ENCODE measurements at regions not wholly inside any gene's neighbourhood (a gene's known extent, or its start where the extent isn't known, plus 50 kb on each side); places are given as distances from the start of the nearest gene placed in this dataset.

DNA sequence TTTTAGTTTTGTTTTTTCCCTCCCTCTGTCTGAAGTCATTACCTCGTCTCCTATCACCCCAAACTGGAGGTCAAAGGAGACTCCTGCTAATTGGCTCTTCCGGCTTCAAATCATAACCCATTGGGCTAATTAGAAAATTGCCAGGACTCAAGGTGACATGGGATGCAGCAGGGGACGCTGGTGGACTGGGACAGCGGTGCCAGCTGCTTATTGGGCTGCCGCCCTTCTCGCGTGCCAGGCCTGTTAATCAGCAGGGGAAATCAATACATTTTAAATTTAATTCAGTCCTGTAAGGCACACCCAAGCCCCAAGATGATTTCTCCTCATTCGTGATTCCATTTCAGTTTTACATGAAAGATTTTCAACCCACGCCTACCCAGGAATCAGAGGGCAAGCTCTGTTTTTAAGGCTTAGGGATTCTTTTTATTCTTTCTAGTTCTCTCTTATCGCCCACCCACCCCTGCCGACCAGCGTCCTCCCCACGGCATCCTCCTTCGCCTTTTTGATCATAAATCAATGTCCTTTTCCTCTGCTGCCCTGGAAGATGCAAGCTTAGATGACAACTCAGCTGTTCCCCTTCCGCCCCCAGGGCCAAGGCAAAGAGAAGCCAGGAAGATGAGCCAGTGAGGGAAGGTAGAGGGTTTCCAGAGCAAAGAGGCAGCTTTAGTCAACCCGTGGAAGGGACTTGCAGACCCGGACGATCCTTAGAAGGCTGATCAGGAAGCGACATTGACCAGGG is 329.6 kb downstream of the UACA start:
- intact Hi-C loops (cut with micrococcal nuclease), result no loop called here

DNA sequence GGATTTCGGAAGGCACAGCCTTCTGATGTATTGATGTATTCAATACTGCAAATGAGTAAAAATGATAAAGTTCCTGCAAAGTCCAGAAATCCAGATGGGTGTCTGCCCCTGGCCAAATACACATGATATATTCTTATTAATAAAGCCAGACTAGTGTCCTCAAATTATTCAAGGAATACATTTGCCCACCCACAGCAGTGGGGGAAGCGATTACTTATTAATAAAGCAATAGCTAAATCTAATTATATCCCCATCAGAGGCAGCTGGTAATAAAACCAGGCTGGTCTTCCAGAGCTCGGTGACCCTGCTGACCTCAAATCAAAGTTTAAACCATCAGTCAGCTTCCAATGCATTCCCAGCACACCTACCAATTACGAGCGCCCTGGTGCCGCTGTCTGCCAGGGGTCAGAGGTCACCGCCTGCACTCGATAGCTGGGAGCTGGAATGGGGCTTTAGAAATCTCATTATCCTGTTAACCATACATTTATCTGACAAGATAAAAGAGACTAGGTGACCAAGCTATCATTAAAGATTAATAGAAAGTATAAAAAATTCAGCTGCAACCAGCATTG is 330.3 kb downstream of the UACA start:
- intact Hi-C loops (cut with micrococcal nuclease), result no loop called here

DNA sequence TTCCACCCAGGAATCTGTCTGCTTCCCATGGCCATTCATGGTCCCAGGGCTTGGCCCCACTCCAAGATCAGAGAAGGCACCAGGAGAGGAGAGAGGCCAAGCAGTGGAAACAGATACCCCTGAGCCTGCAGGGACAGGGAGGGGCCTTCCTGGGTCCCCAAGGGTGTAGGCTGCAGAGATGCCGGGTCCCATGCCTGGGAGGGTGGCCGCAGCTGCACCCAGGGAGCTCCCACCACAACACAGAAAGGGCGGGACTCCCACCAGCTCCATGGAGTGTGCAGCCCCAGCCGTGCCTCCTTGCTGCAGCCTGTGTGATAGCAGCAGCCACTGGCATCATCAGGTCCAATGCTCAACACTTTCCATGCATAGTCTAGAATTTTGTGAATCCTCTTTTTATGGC is 331.5 kb downstream of the UACA start:
- intact Hi-C loops (cut with micrococcal nuclease), result no loop called here

DNA sequence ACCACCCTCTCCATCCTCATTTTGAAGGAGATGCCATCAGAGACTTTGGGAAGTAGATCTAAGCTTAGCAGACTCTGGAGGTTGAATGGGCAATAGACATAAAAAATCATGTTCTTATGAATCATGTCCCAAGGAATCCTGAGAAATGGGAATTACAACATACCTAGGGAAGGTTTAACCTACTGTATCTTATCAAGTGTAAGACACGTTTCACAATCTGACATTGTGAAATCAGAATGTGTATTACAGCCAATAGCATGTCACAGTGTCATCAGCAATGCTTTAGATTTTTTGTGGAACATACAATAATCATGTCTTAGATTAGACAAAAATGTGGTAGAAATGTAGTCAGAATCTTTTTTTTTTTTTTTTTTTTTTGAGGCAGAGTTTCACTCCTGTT is 332.4 kb upstream of the TLE3 start:
- intact Hi-C loops (cut with micrococcal nuclease), result no loop called here

DNA sequence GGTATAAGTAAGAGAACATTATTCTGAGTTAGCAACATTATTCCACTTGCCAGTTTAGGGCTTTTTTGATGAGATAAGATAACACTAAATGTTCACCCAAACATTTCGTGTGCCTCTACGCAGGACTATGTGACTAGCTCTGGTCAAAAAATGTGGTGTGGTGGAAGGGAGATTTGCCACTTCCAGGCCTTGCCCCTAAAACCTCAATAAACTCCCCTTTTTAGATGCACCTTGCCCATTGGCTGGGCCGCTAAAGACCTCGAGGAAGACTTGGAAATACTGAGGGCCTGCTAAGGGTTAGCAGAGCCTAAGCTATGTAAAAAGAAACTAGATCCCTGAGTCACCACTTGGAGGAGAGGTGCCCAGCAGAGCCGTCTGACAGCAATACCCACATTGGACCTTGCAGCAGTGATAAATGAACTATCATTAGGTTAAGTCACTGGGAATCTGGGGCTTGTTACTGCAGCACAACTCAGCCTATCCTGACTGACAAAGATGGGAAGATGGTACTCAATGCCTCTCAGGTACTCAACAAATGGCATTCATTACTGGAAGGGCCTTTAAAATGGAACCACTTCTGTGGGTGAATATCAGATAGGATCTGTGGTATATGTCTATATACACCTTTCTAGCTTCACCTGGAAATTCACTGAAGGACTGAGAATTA is 331.5 kb upstream of the TLE3 start:
- intact Hi-C loops (cut with micrococcal nuclease), result no loop called here

DNA sequence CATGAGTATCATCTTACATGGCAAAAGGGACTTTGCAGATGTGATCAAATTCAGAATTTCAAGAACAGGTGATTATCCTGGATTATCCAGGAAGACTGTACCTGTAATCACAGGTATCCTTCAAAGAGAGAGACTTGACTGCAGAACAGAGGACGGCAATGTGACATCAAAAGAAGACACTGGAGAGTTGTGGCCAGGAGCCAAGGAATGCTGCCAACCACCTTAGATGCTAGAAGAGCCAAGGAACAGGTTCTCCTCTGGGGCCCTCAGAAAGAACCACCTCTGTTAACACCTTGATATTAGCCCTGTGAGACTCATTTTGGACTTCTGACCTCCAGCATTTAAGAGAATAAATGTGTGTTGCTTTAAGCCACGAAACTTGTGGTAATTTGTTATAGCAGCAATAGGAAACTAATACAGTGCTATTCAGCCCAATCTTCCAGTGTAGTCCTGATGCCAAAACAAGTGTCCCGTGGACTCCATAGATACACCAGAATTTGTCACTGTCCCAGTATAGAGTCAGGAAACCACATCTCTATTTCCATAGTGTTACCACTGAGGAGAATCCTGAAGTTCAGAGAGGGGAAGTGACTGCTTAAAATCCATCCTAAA is 330.6 kb upstream of the TLE3 start:
- intact Hi-C loops (cut with micrococcal nuclease), result no loop called here

DNA sequence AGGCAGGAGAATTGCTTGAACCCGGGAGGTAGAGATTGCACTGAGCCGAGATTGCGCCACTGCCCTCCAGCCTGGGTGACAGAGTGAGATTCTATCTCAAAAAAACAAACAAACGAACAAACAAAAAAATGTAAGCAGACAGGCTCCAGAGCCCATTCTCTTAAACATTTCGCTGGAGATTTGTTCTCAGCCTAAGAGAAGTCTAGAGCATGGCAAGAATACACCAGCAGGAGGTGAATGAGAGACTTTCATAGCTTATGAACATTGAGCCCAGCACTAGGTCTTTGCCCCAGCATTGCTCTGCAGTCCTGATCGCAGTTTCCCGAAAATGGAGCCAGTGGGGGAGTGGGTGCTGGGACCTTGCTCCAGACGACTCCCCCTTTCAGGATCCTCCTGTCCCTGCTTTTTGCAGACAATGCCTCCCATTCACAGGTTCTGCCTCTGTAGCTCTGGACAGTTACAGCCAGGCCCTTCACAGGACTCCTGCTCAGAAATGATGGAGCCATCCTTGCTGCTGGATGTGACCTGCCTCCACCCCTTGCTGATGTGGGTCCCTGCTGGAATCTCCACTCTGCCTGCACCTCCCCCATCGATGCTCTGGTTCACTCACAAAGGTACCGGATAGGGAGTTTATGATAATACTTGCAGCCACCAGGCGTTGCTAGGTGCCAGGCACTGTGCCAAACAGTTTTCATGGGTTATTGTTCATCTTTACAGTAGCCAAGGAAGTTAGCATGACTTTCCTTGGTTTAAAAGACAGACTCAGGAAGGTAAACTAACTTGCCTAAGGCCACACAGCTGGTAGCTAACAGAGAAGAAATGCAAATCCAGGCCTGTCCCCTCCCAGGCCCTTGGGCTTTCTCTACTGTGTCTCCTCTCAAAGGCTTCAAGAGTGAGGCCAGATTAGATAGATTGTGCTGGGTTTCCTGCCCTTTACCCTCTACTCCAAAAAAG is 329.7 kb upstream of the TLE3 start:
- intact Hi-C loops (cut with micrococcal nuclease), result no loop called here

DNA sequence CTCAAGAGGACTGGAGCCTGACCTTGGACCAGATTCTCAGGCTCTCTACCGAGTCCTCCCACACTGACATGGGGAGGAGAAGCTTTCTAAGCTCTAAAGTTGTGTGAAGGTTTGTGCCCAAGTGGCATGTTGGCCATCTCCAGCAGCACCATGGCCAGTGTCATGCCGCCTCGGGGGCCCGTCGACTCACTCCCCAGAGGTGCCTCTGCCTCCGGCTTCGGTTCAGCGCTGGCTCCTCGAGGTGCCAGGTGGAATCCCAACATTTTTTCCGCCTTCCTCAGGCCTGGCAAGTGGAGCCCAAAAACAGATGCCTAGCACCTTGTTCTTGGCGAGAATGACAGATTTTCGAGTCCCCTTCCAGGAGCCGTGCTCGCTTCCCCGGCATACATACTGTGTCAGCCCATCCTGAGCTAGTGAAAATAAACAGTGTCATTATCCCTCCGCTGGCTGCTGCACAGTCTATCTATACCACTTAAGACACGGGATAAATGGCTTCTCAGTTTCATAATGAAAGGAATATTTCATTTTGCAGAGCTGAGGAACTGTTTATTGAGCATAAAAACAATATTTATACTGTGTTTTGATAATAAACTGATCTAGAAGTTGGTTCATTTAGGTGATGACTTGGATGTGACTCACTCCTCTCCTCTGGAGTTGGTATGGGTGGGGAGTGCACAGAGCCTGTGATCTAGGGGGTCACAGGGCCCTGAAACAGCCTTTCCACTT is 328.5 kb upstream of the TLE3 start:
- intact Hi-C loops (cut with micrococcal nuclease), result no loop called here

DNA sequence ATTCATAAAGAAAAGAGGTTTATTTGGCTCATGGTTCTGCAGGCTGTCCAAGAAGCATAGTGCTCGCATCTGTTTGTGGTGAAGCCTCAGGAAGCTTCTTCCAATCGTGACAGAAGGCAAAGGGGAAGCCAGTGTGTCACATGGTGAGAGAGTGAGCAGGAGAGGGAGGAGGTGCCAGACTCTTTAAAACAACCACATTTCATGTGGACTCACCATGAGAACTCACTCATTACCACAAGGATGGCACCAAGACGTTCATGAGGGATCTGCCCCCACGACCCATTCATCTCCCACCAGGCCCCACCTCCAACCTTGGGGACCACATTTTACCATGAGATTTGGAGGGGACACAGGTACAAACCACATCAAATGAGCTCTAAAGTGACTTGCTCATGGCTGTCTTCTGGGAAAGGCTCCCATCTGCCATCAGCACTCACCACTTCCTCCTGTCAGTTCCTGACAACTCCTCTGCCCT is 327.3 kb upstream of the TLE3 start:
- intact Hi-C loops (cut with micrococcal nuclease), result no loop called here

DNA sequence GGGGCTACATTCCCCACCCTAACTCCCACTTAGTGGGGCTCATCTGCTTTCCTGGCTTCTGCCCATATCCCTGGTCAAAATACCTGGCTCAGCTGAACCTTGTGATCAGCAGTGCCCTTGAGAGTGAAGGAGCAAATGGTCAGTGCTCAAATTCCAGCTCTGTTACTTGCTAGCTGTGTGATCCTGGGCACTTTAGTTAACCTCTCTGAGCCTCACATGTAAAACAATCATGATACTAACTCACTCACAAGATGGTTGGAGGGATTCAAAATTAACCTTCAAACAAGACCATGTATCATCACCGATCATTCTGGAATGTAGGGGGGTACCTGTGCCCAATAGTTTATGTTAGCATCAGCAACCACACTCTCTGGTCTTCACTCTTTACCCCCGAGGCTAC is 325.6 kb upstream of the TLE3 start:
- intact Hi-C loops (cut with micrococcal nuclease), result no loop called here

DNA sequence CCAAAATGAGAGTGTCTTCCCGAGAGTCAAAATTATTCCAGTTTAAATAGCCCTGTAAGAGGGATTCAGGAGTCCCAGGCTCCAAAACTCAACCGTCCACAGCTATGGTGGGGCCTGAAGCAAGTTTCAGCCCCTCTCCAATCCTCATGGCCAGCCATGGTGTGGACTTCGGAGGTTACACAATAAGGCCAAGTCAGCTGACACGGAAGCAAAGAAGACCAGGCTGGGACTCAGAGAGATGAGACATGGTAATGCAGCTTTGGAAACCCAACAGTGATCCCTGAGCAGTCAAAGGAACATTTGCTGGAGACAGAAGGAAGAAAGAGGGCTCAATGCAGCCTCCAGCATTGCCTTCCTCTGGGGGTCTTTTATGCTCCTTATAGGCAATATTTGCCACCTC is 324.6 kb upstream of the TLE3 start:
- intact Hi-C loops (cut with micrococcal nuclease), result no loop called here

DNA sequence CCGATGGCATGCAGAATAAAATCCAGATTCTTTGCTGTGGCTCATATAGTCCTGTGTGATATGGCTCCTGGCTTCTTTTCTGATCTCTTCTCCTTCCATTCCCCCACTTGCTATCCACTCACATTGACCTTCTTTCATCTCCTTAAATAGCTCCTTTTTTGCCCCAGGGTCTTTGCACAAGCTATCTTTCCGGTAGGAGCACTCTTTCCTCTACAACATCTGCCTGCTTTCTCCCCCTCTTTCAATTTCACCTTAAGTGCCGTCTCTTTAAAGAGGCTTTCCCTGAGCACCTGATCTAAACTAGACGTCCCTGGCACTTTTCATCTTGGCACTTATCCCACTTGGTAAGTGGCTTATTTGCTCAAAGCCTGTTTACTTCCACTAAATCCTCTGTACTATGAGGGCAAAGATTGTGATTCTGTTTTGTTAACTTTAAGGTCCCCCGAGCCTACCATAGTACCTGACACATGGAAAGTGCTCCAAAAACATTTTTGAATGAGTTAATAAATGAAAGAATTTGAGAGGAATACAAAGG is 323.3 kb upstream of the TLE3 start:
- intact Hi-C loops (cut with micrococcal nuclease), result no loop called here

DNA sequence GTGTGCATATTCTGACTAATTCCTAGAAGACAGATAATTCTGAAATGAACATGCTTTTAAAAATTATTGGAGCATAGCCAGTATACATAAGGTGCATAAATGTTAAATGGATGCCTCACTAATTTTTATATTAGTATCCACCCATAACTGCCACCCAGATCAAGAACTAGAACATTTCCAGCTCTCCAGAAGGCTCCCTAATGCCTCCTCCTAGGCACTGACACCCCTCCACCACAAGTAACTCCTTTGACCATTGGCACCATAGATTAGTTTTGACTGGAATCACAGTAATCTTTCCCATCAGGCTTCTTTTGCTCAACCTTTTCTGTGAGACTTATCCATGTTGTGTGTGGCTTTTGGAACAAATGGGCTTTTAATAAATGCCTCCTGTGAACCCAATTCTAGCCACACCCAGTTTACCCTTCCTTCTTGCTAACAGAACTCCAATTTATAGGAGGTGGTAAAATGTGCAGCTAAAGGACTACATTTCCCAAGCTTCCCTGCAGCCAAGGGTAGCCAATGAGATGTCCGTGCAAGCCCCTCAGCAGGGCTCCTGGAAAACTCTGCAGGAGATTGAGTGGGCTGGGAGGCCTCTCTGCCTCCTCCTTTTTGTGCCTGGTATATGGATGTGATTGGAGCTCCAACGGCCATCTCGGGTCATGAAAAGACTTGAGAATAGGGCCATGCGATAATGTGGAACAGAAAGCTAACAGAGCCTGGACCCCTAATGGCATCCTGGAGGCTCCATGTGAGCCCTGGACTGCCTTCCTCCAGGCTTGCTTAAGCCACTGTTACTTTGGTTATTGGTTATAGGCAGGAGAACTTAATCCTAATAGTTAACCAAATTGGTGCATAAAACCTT is 322.6 kb upstream of the TLE3 start:
- intact Hi-C loops (cut with micrococcal nuclease), result no loop called here

DNA sequence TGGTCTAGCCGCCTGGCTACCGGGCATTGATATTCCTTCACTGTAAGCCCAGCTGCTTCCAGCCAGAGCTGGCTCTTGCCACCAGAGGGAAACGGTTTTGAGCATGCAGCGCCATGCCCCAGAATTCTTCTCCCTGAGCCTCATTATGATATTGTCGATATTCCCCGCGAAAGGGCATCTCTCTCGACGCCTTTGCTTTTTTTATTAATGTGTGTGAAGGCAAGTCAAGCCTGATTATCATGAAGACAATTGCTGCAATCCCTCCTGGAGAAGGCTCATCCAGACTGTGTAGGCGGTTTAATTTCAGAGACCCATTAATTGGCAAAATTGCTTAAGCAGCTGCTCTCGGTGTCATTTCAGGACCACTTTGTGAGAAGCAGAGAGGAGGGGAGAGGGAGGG is 321.2 kb upstream of the TLE3 start:
- intact Hi-C loops (cut with micrococcal nuclease), result no loop called here

DNA sequence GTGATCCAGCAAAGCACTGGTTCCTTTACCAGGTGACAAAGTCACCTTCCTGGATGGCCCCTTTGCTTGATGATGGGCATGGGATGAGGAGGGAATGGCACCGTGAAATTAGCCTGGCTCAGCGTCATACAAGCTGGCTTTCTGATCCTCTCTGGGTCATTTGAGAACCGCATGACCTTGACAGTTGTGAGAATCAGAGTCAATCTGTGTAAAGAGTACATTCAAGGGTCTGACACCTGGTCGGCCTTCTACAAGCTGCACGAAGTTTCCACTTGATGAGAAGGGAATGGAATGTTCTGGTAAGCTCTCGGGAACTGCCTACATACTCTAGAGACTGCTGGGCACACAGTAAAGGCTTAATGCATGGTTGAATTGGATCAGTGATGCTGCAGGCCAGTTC is 319.8 kb upstream of the TLE3 start:
- intact Hi-C loops (cut with micrococcal nuclease), result no loop called here

DNA sequence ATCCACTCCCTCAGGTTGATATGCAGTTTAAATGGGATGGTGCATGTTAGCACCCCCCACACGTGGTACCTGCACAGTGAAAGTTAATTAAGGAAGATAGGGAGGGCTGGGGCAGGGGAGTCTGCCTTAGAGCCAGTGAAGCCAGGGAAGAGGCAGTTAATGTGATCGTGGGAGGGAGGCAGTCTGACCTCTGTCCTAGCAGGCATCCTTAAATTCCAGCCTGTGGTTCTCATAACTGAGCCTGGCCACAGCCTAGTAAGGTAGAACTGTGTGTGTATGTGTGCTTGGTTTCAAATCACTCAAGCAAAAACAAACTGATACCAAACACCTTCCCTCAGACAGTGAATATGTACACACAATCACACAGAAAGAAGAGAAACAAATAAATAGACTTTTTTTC is 319.1 kb upstream of the TLE3 start:
- intact Hi-C loops (cut with micrococcal nuclease), result no loop called here

DNA sequence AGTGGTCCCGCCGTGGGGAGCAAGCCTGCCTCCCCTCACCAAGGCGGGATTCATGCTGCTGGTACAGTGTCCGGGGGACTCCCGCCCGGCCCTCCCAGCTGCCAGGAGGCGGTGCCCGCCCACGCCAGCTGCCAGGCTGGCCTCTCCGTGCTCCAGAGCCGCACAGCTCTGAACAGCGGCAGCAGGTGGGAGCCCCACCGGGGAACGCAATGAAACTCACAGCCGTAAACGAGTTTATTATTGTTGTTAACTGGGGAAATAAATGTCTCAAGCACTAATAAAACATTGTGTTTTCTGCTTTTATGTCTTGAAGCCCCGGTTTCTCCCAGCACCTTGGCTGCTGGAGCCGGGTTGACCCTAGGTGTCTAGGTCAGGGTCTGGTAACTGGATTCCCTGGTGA is 317.7 kb upstream of the TLE3 start:
- intact Hi-C loops (cut with micrococcal nuclease), result no loop called here

DNA sequence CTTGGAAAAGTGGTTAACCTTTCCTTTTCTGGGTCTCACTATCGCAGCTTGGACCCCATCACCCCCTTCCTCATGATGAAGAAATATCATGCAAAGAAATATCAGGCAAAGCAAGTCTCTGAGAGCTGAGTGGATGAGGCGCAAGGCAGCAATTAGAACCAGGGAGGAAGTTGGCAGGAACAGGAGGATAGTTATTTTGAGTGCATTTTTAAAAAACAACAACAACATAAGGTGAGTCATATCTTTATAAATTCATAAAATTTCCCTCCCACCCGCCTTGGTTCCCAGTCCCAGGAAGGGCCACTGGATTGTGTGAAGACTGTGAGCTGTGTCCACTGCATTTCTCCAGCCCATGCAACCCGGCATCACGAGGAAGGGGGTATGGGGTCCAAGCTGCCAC is 316.9 kb upstream of the TLE3 start:
- intact Hi-C loops (cut with micrococcal nuclease), result no loop called here

DNA sequence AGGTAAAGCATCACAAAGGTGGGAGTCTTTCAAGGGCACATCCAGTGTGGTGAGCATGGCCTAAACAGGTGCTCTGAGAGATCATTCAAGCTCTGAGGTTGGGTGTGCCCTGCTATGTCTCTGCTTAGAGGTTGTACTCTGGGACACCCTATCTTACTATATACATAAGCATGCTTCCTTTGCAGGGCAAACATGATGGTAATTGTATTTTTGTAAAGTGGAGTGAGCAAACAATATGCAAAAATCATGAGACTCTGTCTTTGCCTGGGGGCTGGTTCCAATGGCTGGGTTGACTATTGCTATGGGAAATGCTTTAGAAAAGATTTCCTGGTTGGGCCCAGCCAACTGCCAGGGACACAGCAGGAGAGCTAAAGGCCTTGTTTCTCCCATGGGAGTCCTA is 315.1 kb upstream of the TLE3 start:
- intact Hi-C loops (cut with micrococcal nuclease), result no loop called here

Measured in T-helper 2 cell treated with Interferon-gamma antibody and Interleukin-4, amounts not matched to agents 100 ng/mL and 5 ng/mL, for 36 hours (primary cell).